Endothelial cell (in vitro differentiated cells): ENCODE measurements at regions not wholly inside any gene's neighbourhood (a gene's known extent, or its start where the extent isn't known, plus 50 kb on each side); places are given as distances from the start of the nearest gene placed in this dataset.
"Not testable (repeated sequence)": the region's sequence is repeated elsewhere in the genome, so short reads cannot be mapped to it uniquely, and the experiment has no call there.

ENCODE experiments used
- DNase-seq: peaks from one replicate; pipeline ENCODE4 v3.0.0; 2021; ENCODE audit warnings: low spot score
- H3K27ac Mint-ChIP-seq: one replicate; pipeline ENCODE4 v1.8.0; 2021; ENCODE audit warnings: mixed read lengths, inconsistent platforms; ENCODE audit not compliant: unreplicated experiment
- H3K27me3 Mint-ChIP-seq: one replicate; pipeline ENCODE4 v1.8.0; 2021; ENCODE audit warnings: mild to moderate bottlenecking, moderate library complexity, mixed read lengths, inconsistent platforms; ENCODE audit not compliant: unreplicated experiment
- H3K36me3 Mint-ChIP-seq: one replicate; pipeline ENCODE4 v1.8.0; 2021; ENCODE audit warnings: mild to moderate bottlenecking, low read depth, mixed read lengths, inconsistent platforms; ENCODE audit not compliant: unreplicated experiment
- H3K4me1 Mint-ChIP-seq: one replicate; pipeline ENCODE4 v1.8.0; 2021; ENCODE audit warnings: mild to moderate bottlenecking, mixed read lengths, inconsistent platforms; ENCODE audit not compliant: unreplicated experiment
- H3K4me3 Mint-ChIP-seq: one replicate; pipeline ENCODE4 v1.8.0; 2021; ENCODE audit warnings: mild to moderate bottlenecking, mixed read lengths, inconsistent platforms; ENCODE audit not compliant: unreplicated experiment
- H3K9me3 Mint-ChIP-seq: one replicate; pipeline ENCODE4 v1.8.0; 2021; ENCODE audit warnings: mixed read lengths, inconsistent platforms; ENCODE audit not compliant: unreplicated experiment
- CTCF ChIP-seq: fragments of 200-600 bp; sonication (generic); IDR thresholded peaks from one replicate; pipeline ENCODE4 v1.5.0; 2021; ENCODE audit warnings: antibody characterized with exemption; ENCODE audit not compliant: unreplicated experiment

- no peak overlapping the region for H3K27ac Mint-ChIP-seq
- H3K4me1 Mint-ChIP-seq: peaks cover 9% of the 10 kb centered on the region
- no peaks in the 10 kb centered on the region for H3K36me3 Mint-ChIP-seq
- TF ChIP-seq CTCF: no peak
- H3K4me3 Mint-ChIP-seq: no peak overlapping the region
- H3K27me3 Mint-ChIP-seq: no peaks in the 10 kb centered on the region
- DNase-seq: no peak
- H3K9me3 Mint-ChIP-seq: no peaks in the 10 kb centered on the region
These were observed 134.6 kb upstream of the PRSS3 start for GRCh38 chr9:33660772-33661171.

- Mint-ChIP-seq H3K4me3 (no peak overlapping the region), H3K9me3 (no peaks in the 10 kb centered on the region), H3K27ac (no peak overlapping the region), H3K4me1 (peaks cover 9% of the 10 kb centered on the region), H3K27me3 (no peaks in the 10 kb centered on the region), H3K36me3 (no peaks in the 10 kb centered on the region)
- no peak for TF ChIP-seq CTCF
- DNase-seq: no peak
These were observed 134.2 kb upstream of the PRSS3 start for GRCh38 chr9:33661176-33661575.

- Mint-ChIP-seq H3K9me3 (no peaks in the 10 kb centered on the region), H3K4me3 (no peak overlapping the region), H3K4me1 (peaks cover 9% of the 10 kb centered on the region), H3K27ac (no peak overlapping the region), H3K27me3 (no peaks in the 10 kb centered on the region), H3K36me3 (no peaks in the 10 kb centered on the region)
- TF ChIP-seq CTCF: no peak
- DNase-seq: no peak
These were observed 132.5 kb upstream of the PRSS3 start for GRCh38 chr9:33662871-33663270.

- H3K36me3 Mint-ChIP-seq, H3K27me3 Mint-ChIP-seq, DNase-seq, H3K9me3 Mint-ChIP-seq, H3K4me1 Mint-ChIP-seq, H3K27ac Mint-ChIP-seq: not testable (repeated sequence)
- H3K4me3 Mint-ChIP-seq: peak overlapping the region; percentile 86
These were observed 119.1 kb upstream of the PRSS3 start for GRCh38 chr9:33676194-33676745.

GRCh38 chr9:33676746-33677505 is 118.4 kb upstream of the PRSS3 start:
- Mint-ChIP-seq H3K4me3 (peak overlapping the region; percentile 98), H3K27me3 (no peaks in the 10 kb centered on the region), H3K9me3 (no peaks in the 10 kb centered on the region), H3K27ac (peak overlapping the region; percentile 37), H3K4me1 (peaks cover 9% of the 10 kb centered on the region), H3K36me3 (peaks cover 3% of the 10 kb centered on the region)
- peak; percentile 35 for DNase-seq
- TF ChIP-seq CTCF: no peak
